CD4-positive, alpha-beta memory T cell (primary cell): ENCODE measurements at regions not wholly inside any gene's neighbourhood (a gene's known extent, or its start where the extent isn't known, plus 50 kb on each side); places are given as distances from the start of the nearest gene placed in this dataset.

Source experiments
- CTCF ChIA-PET: fragments of 350-600 bp; sonication (Branson Sonifier 250); formaldehyde crosslinking; loops from one replicate; lab custom pipeline; 2021; ENCODE audit warnings: inconsistent platforms; ENCODE audit not compliant: partially characterized antibody; lab: Charles Lee
- POLR2A ChIA-PET: fragments of 350-600 bp; sonication (Branson Sonifier 250); formaldehyde crosslinking; loops from one replicate; lab custom pipeline; 2021; ENCODE audit not compliant: partially characterized antibody; lab: Charles Lee
- DNase-seq, 5 donors: peaks; one replicate each; pipeline versions ENCODE4 v3.0.0 to v3.0.0-alpha.2; 2020 to 2022; ENCODE audit warnings: mixed read lengths in 1 of 5
- H3K27ac ChIP-seq: one replicate; pipeline ENCODE4 v1.7.0; 2013; ENCODE audit warnings: low read depth, low read length
- H3K27me3 ChIP-seq: 2 replicates; pipeline ENCODE4 v1.7.0; 2013; ENCODE audit warnings: mild to moderate bottlenecking, low read length, moderate library complexity; ENCODE audit not compliant: insufficient read depth
- H3K36me3 ChIP-seq: 2 replicates; pipeline ENCODE4 v1.7.0; 2013; ENCODE audit warnings: mild to moderate bottlenecking, low read length, moderate library complexity; ENCODE audit not compliant: insufficient read depth
- H3K4me1 ChIP-seq: 2 replicates; pipeline ENCODE4 v1.7.0; 2013; ENCODE audit warnings: mild to moderate bottlenecking, low read length, moderate library complexity; ENCODE audit not compliant: insufficient read depth
- H3K4me3 ChIP-seq, 2 donors: one replicate each; pipeline ENCODE4 v1.7.0; 2013; ENCODE audit warnings: low read length in 2 of 2, mild to moderate bottlenecking in 1 of 2
- H3K9me3 ChIP-seq, 2 donors: one replicate each; pipeline ENCODE4 v1.7.0; 2013; ENCODE audit warnings: low read length in 2 of 2, control low read depth in 1 of 2; ENCODE audit not compliant: control insufficient read depth in 1 of 2
- H3K27ac Mint-ChIP-seq, 7 donors: one replicate each; pipeline ENCODE4 v1.8.0; 2020 to 2021; ENCODE audit warnings: mixed read lengths in 7 of 7, mild to moderate bottlenecking in 6 of 7, inconsistent platforms in 3 of 7, moderate library complexity in 3 of 7
- H3K27me3 Mint-ChIP-seq, 2 donors: one replicate each; pipeline ENCODE4 v1.8.0; 2020 to 2021; ENCODE audit warnings: mixed read lengths in 2 of 2
- H3K36me3 Mint-ChIP-seq, 2 donors: one replicate each; pipeline ENCODE4 v1.8.0; 2020 to 2021; ENCODE audit warnings: mixed read lengths in 2 of 2, inconsistent platforms in 1 of 2, mild to moderate bottlenecking in 1 of 2
- H3K4me1 Mint-ChIP-seq, 4 donors: one replicate each; pipeline ENCODE4 v1.8.0; 2020 to 2021; ENCODE audit warnings: mixed read lengths in 4 of 4, mild to moderate bottlenecking in 1 of 4
- H3K4me3 Mint-ChIP-seq, 8 donors: one replicate each; pipeline ENCODE4 v1.8.0; 2020 to 2021; ENCODE audit warnings: mixed read lengths in 8 of 8, mild to moderate bottlenecking in 7 of 8, moderate library complexity in 6 of 8, inconsistent platforms in 3 of 8
- H3K9me3 Mint-ChIP-seq, 8 donors: one replicate each; pipeline ENCODE4 v1.8.0; 2020 to 2021; ENCODE audit warnings: mixed read lengths in 8 of 8, mild to moderate bottlenecking in 5 of 8, inconsistent platforms in 3 of 8, moderate library complexity in 1 of 8
- intact Hi-C: fragments of 100-400 bp; cut with micrococcal nuclease; formaldehyde crosslinking; loops from one replicate; pipeline ENCODE4 v1.15.1; 2023

DNA sequence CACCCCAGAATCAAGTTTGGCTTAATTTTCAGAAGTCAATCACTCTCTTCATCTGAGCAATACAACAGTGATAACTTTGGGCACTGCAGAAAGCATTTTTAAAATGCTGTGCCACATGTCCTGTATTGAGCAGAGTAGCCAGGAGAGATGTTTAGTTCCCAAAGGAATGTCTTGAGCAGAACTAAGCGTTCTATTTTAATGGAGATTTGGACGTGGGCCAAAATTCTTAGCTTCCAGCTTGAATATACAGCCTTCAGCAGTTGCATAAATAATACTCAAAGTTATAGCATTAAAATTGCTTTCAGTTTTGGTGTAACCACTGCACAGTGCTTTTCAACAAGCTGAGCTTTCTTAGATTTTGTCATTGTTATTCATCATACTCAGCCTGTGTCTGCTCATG, 679.2 kb downstream of the NLGN4X start:
- no peaks in the 10 kb centered on the region for H3K27me3 Mint-ChIP-seq
- no peak overlapping the region for H3K4me3 ChIP-seq
- H3K4me1 ChIP-seq, result no peaks in the 10 kb centered on the region
- DNase-seq, result no peak
- no peak overlapping the region for H3K4me3 Mint-ChIP-seq
- no peak overlapping the region for H3K27ac Mint-ChIP-seq
- ChIA-PET CTCF (no interaction called here), POLR2A (no interaction called here)
- H3K27me3 ChIP-seq, result no peaks in the 10 kb centered on the region
- intact Hi-C loops, result no loop called here
- H3K27ac ChIP-seq, result no peak overlapping the region
- no peaks in the 10 kb centered on the region for H3K36me3 ChIP-seq
- no peaks in the 10 kb centered on the region for H3K36me3 Mint-ChIP-seq
- H3K9me3 ChIP-seq, result no peaks in the 10 kb centered on the region
- H3K4me1 Mint-ChIP-seq, result no peaks in the 10 kb centered on the region
- H3K9me3 Mint-ChIP-seq, result peaks cover 0 to 40% (median 15%) of the 10 kb centered on the region in 8 donors

DNA sequence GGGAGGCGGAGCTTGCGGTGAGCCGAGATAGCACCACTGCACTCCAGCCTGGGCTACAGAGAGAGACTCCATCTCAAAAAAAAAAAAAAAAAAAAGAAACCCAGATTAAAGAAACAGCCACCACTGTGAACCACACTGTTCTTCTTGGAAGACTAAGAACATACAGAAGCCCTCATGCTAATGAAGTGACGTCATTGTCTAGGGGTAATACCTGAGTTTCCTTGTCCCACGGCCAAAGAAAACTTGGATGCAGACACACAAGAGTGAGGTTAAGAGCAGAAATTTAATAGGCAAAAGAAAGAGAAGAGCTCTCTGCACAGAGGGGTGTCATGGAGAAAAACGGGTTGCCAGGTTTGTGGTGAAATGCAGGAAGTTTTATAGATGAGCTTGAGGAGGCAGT, 691.6 kb downstream of the NLGN4X start:
- no peaks in the 10 kb centered on the region for H3K4me1 ChIP-seq
- H3K4me3 ChIP-seq, result no peak overlapping the region
- no peak for DNase-seq
- Mint-ChIP-seq H3K27me3 (no peaks in the 10 kb centered on the region), H3K9me3 (peaks cover 0 to 33% (median 11%) of the 10 kb centered on the region in 8 donors), H3K4me1 (no peaks in the 10 kb centered on the region), H3K4me3 (no peak overlapping the region), H3K27ac (no peak overlapping the region), H3K36me3 (no peaks in the 10 kb centered on the region)
- ChIA-PET POLR2A (no interaction called here), CTCF (no interaction called here)
- no peaks in the 10 kb centered on the region for H3K36me3 ChIP-seq
- intact Hi-C loops, result no loop called here
- H3K27ac ChIP-seq, result no peak overlapping the region
- no peaks in the 10 kb centered on the region for H3K27me3 ChIP-seq
- H3K9me3 ChIP-seq, result no peaks in the 10 kb centered on the region

DNA sequence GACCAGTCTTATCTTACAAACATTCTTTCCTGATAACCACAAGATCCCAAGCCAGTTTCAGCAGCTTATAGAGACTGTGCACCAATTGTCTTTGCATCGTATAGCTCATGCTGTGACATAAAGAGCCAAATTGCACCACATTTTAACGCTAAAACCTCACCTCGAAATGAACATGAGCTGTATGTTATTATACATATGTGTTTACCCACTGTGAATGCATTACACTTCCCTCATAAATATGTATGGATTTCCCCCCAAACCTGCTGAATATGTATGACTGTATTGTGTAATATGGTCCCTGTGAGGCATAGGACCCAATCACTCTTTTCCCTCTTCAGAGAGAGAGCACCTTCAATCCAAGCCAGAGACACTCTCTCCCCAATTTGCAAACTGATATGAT, 692.4 kb downstream of the NLGN4X start:
- Histone ChIP-seq H3K4me3 (no peak overlapping the region), H3K27me3 (no peaks in the 10 kb centered on the region), H3K4me1 (no peaks in the 10 kb centered on the region), H3K9me3 (no peaks in the 10 kb centered on the region), H3K36me3 (no peaks in the 10 kb centered on the region), H3K27ac (no peak overlapping the region)
- CTCF ChIA-PET, result no interaction called here
- no peak overlapping the region for H3K27ac Mint-ChIP-seq
- no peaks in the 10 kb centered on the region for H3K36me3 Mint-ChIP-seq
- peaks cover 0 to 33% (median 11%) of the 10 kb centered on the region in 8 donors for H3K9me3 Mint-ChIP-seq
- H3K4me1 Mint-ChIP-seq, result no peaks in the 10 kb centered on the region
- no peak for DNase-seq
- intact Hi-C loops, result no loop called here
- POLR2A ChIA-PET, result no interaction called here
- peaks cover 0 to 1% of the 10 kb centered on the region in 2 donors for H3K27me3 Mint-ChIP-seq
- no peak overlapping the region for H3K4me3 Mint-ChIP-seq

DNA sequence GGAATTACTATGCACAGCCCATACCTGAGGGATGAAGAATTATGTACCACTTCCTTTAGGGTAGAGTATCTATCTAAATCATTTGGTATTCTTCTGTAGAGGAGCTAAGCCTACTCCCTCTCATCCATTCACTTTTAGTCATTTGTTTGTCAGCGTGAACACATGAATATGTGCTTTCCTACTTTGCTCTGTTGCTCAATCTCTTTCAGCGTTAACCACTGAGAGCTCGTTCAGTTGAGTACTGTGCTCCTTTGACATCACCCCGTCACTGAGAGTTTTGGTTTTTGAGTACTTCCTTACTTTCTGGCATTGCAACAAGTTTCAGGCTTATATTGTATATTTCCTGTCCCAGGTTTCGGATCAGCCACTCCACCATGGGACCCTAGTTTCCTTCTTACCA, 700.6 kb downstream of the NLGN4X start:
- Mint-ChIP-seq H3K27me3 (peaks cover 0 to 1% of the 10 kb centered on the region in 2 donors), H3K36me3 (no peaks in the 10 kb centered on the region), H3K9me3 (peaks cover 0 to 27% (median 13%) of the 10 kb centered on the region in 8 donors), H3K4me3 (no peak overlapping the region), H3K4me1 (no peaks in the 10 kb centered on the region), H3K27ac (no peak overlapping the region)
- POLR2A ChIA-PET, result no interaction called here
- H3K4me1 ChIP-seq, result no peaks in the 10 kb centered on the region
- no peaks in the 10 kb centered on the region for H3K36me3 ChIP-seq
- no peak for DNase-seq
- CTCF ChIA-PET, result no interaction called here
- no peaks in the 10 kb centered on the region for H3K9me3 ChIP-seq
- no peaks in the 10 kb centered on the region for H3K27me3 ChIP-seq
- H3K4me3 ChIP-seq, result no peak overlapping the region
- intact Hi-C loops, result no loop called here
- no peak overlapping the region for H3K27ac ChIP-seq

DNA sequence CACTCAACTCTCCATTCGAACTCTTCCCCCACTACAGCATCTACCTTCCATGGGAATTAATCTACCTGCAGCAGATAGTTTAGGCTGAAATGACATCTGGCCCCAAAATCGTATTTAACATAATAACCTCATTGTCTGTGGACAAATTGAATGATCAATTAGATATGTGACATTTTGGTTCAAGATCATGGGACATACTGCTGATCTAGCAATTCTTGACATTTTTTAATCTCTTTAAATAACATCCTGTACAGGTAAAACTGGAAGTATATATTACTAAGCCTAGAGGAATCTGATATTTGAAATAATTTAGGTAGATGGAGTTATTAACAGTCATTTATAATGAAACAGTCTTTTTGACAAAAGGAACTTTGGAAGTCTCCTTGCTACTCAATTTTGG, 702.5 kb downstream of the NLGN4X start:
- no peaks in the 10 kb centered on the region for H3K27me3 Mint-ChIP-seq
- ChIA-PET CTCF (no interaction called here), POLR2A (no interaction called here)
- H3K27ac Mint-ChIP-seq, result no peak overlapping the region
- Histone ChIP-seq H3K27ac (no peak overlapping the region), H3K4me1 (no peaks in the 10 kb centered on the region), H3K9me3 (no peaks in the 10 kb centered on the region), H3K4me3 (no peak overlapping the region), H3K36me3 (no peaks in the 10 kb centered on the region), H3K27me3 (no peaks in the 10 kb centered on the region)
- peaks cover 0 to 22% (median 13%) of the 10 kb centered on the region in 8 donors for H3K9me3 Mint-ChIP-seq
- H3K4me1 Mint-ChIP-seq, result no peaks in the 10 kb centered on the region
- H3K4me3 Mint-ChIP-seq, result no peak overlapping the region
- H3K36me3 Mint-ChIP-seq, result no peaks in the 10 kb centered on the region
- no peak for DNase-seq
- intact Hi-C loops, result no loop called here

DNA sequence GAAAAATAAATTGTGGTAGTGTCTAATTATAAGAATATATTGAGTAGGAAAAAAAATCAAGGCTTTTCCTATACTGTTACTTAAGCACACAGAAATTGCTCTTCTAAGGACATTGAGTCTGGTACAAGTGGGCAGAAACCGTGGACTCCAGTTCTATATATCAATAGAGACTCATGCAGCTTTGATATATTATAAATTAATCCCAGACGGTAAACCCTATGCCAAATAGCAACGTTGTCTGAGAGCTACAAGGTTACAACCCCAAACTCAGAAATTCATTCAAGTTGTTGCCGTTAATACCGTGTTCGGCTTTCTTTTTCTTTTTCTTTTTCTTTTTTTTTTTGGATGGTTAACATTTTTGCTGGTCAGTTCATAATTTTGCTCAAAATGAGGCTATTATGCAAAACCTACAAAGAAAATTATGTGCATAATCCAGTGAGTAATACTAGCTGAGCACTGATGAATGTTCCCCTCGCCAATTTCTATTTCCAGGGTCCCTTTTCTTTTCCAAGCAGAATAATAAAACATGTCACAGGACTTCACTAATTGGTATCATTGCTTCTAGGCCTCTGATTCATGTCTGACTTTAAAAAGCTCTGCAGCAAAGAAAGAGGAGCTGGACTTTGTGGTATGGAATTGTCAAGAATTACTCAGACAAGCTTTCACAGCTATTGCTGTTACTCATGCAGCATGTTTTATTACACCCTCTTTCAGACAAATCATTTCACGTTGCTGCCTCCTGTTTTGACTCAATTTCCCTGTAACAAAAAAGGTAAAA, 737.7 kb downstream of the NLGN4X start:
- no peak for DNase-seq
- H3K27me3 Mint-ChIP-seq, result no peaks in the 10 kb centered on the region

DNA sequence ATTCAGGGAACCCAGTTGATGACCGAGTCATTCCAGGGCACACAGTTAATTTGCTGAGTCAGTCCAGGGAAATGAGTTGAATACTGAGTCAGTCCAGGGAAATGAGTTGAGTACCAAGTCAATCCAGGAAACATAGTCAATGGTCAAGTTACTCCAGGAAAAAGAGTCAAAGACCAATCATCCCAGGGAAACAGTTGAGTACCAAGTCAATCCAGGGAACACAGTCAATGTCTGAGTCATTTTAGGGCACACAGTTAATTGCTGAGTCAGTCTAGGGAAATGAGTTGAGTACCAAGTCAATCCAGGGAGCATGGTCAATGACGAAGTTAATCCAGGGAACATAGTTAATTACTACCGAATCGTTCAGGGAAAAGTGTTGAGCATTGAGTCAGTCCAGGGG, 754.4 kb downstream of the NLGN4X start:
- Histone ChIP-seq H3K27me3 (no peaks in the 10 kb centered on the region), H3K27ac (no peak overlapping the region), H3K36me3 (no peaks in the 10 kb centered on the region), H3K4me1 (no peaks in the 10 kb centered on the region), H3K9me3 (no peaks in the 10 kb centered on the region), H3K4me3 (no peak overlapping the region)
- Mint-ChIP-seq H3K27ac (no peak overlapping the region), H3K36me3 (no peaks in the 10 kb centered on the region), H3K4me1 (no peaks in the 10 kb centered on the region), H3K9me3 (peaks cover 0 to 32% (median 13%) of the 10 kb centered on the region in 8 donors), H3K4me3 (no peak overlapping the region), H3K27me3 (no peaks in the 10 kb centered on the region)
- ChIA-PET POLR2A (no interaction called here), CTCF (no interaction called here)
- DNase-seq, result no peak
- intact Hi-C loops, result no loop called here

More for the DNA sequence above, 737.7 kb downstream of the NLGN4X start:
- Mint-ChIP-seq H3K27ac (no peak overlapping the region), H3K4me1 (no peaks in the 10 kb centered on the region), H3K9me3 (peaks cover 0 to 13% (median 5%) of the 10 kb centered on the region in 8 donors), H3K4me3 (no peak overlapping the region), H3K36me3 (no peaks in the 10 kb centered on the region)
- Histone ChIP-seq H3K4me3 (no peak overlapping the region), H3K27ac (no peak overlapping the region), H3K4me1 (no peaks in the 10 kb centered on the region), H3K27me3 (no peaks in the 10 kb centered on the region), H3K36me3 (no peaks in the 10 kb centered on the region), H3K9me3 (no peaks in the 10 kb centered on the region)
- ChIA-PET POLR2A (no interaction called here), CTCF (no interaction called here)
- intact Hi-C loops, result no loop called here
